WTC11 (cell line): ENCODE measurements at regions not wholly inside any gene's neighbourhood (a gene's known extent, or its start where the extent isn't known, plus 50 kb on each side); places are given as distances from the start of the nearest gene placed in this dataset.

ENCODE experiments used
- ATAC-seq: fragments of 200-7000 bp; cut with Tn5 transposase; 2 replicates; pipeline ENCODE4 v1.10.0; 2021; ENCODE audit warnings: mild to moderate bottlenecking, moderate library complexity
- CTCF ChIA-PET: fragments of 300-600 bp; sonication (Branson Sonifier 250); formaldehyde crosslinking; loops from one replicate; lab custom pipeline; 2021; ENCODE audit warnings: antibody characterized with exemption; lab: Charles Lee
- POLR2A ChIA-PET: fragments of 350-600 bp; sonication (Branson Sonifier 250); formaldehyde crosslinking; loops from one replicate; lab custom pipeline; 2021; ENCODE audit warnings: antibody characterized with exemption; lab: Charles Lee
- DNase-seq: peaks from one replicate; pipeline ENCODE4 v3.0.0; 2021; ENCODE audit warnings: low spot score
- H3K27ac Mint-ChIP-seq: 2 replicates; pipeline ENCODE4 v1.8.0; 2021; ENCODE audit warnings: mixed read lengths
- H3K27me3 Mint-ChIP-seq: 2 replicates; pipeline ENCODE4 v1.8.0; 2021; ENCODE audit warnings: low read depth, mild to moderate bottlenecking, moderate library complexity, mixed read lengths
- H3K36me3 Mint-ChIP-seq: 2 replicates; pipeline ENCODE4 v1.8.0; 2021; ENCODE audit warnings: mixed read lengths
- H3K4me1 Mint-ChIP-seq: 2 replicates; pipeline ENCODE4 v1.8.0; 2022; ENCODE audit warnings: mixed read lengths
- H3K4me3 Mint-ChIP-seq: 2 replicates; pipeline ENCODE4 v1.8.0; 2021; ENCODE audit warnings: mild to moderate bottlenecking, moderate library complexity, mixed read lengths
- H3K9me3 Mint-ChIP-seq: 2 replicates; pipeline ENCODE4 v1.8.0; 2021; ENCODE audit warnings: mixed read lengths
- AR ChIP-seq: fragments of 250-450 bp; sonication (Bioruptor Pico); IDR thresholded peaks from 2 replicates; pipeline ENCODE4 v1.9.0; 2021; ENCODE audit warnings: mild to moderate bottlenecking
- ARID4B ChIP-seq: sonication (generic); formaldehyde crosslinking; IDR thresholded peaks from 2 replicates; pipeline ENCODE4 v1.8.0; 2023; ENCODE audit warnings: missing genetic modification reagents, mild to moderate bottlenecking, borderline replicate concordance
- E2F1 ChIP-seq: sonication (generic); formaldehyde crosslinking; IDR thresholded peaks from 2 replicates; pipeline ENCODE4 v1.8.0; 2022; ENCODE audit warnings: mild to moderate bottlenecking, missing genetic modification reagents
- FOXJ3 ChIP-seq: sonication (generic); formaldehyde crosslinking; IDR thresholded peaks from 2 replicates; pipeline ENCODE4 v1.9.0; 2021; ENCODE audit warnings: missing genetic modification reagents, mild to moderate bottlenecking, borderline replicate concordance
- FOXP1 ChIP-seq: sonication (generic); formaldehyde crosslinking; IDR thresholded peaks from 2 replicates; pipeline ENCODE4 v1.8.0; 2022; ENCODE audit warnings: missing genetic modification reagents, mild to moderate bottlenecking, moderate library complexity, borderline replicate concordance
- GRHL2 ChIP-seq: fragments of 250-450 bp; sonication (Bioruptor Pico); IDR thresholded peaks from 2 replicates; pipeline ENCODE4 v1.8.0; 2022; ENCODE audit warnings: mild to moderate bottlenecking, moderate library complexity; ENCODE audit not compliant: insufficient replicate concordance, severe bottlenecking
- NFATC4 ChIP-seq: fragments of 250-450 bp; sonication (Bioruptor Pico); IDR thresholded peaks from 2 replicates; pipeline ENCODE4 v1.9.0; 2021; ENCODE audit warnings: mild to moderate bottlenecking
- SMAD3 ChIP-seq: sonication (generic); formaldehyde crosslinking; IDR thresholded peaks from 2 replicates; pipeline ENCODE4 v1.8.0; 2022; ENCODE audit warnings: missing genetic modification reagents, mild to moderate bottlenecking, borderline replicate concordance
- TEAD1 ChIP-seq: sonication (generic); formaldehyde crosslinking; IDR thresholded peaks from 2 replicates; pipeline ENCODE4 v1.8.0; 2022; ENCODE audit warnings: mild to moderate bottlenecking, missing genetic modification reagents
- USF2 ChIP-seq: sonication (generic); formaldehyde crosslinking; IDR thresholded peaks from 2 replicates; pipeline ENCODE4 v1.8.1; 2023; ENCODE audit warnings: mild to moderate bottlenecking, missing genetic modification reagents, moderate library complexity
- ZNF121 ChIP-seq: sonication (generic); formaldehyde crosslinking; IDR thresholded peaks from 2 replicates; pipeline ENCODE4 v1.8.0; 2023; ENCODE audit warnings: missing genetic modification reagents
- TF ChIP-seq, protein P1 (sequence below): sonication (generic); formaldehyde crosslinking; IDR thresholded peaks from 2 replicates; pipeline ENCODE4 v1.8.0; 2022; ENCODE audit warnings: mild to moderate bottlenecking, missing genetic modification reagents
- TF ChIP-seq, protein P2 (sequence below): sonication (generic); formaldehyde crosslinking; IDR thresholded peaks from 2 replicates; pipeline ENCODE4 v1.8.1; 2023; ENCODE audit warnings: mild to moderate bottlenecking, missing genetic modification reagents, borderline replicate concordance
- TF ChIP-seq, protein P3 (sequence below): fragments of 250-450 bp; sonication (Bioruptor Pico); IDR thresholded peaks from 2 replicates; pipeline ENCODE4 v1.9.0; 2021; ENCODE audit warnings: mild to moderate bottlenecking, borderline replicate concordance

DNA sequence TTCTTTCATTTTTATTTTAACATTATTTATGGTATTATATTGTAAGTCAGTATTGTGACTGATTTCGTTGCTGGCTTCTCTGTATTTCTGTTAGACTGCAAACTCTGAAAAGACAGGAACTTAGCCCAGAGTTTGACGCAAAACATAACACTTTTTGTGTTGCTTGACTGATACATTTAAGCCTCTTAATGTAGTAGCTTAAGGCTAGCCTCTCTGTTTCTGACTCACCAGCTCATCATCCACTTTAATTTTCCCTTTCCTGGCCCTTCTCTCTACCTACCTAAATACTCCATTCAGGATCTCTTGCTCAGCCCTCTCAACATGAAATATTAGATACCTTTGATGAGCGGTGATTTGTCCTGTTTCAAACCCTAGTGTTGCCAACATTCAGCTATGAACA is 420.6 kb downstream of the LRFN5 start:
- ChIA-PET CTCF (no interaction called here), POLR2A (no interaction called here)
- H3K27ac Mint-ChIP-seq = no peak overlapping the region
- no peak overlapping the region for H3K4me3 Mint-ChIP-seq
- no peaks in the 10 kb centered on the region for H3K27me3 Mint-ChIP-seq
- TF ChIP-seq AR (no peak), ZNF121 (CRISPR knock-in tag) (no peak)
- TF ChIP-seq, protein P1, sequence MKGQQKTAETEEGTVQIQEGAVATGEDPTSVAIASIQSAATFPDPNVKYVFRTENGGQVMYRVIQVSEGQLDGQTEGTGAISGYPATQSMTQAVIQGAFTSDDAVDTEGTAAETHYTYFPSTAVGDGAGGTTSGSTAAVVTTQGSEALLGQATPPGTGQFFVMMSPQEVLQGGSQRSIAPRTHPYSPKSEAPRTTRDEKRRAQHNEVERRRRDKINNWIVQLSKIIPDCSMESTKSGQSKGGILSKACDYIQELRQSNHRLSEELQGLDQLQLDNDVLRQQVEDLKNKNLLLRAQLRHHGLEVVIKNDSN (CRISPR knock-in tag) = no peak
- H3K9me3 Mint-ChIP-seq = 0 out of 2 replicates have a peak, but pooled peaks cover 5% of the 10 kb centered on the region
- H3K4me1 Mint-ChIP-seq = 0 out of 2 replicates have a peak, but pooled peaks cover 3% of the 10 kb centered on the region
- DNase-seq = no peak
- H3K36me3 Mint-ChIP-seq = no peaks in the 10 kb centered on the region
- ATAC-seq = no peak

- Mint-ChIP-seq H3K36me3 (no peaks in the 10 kb centered on the region), H3K9me3 (0 out of 2 replicates have a peak, but pooled peaks cover 5% of the 10 kb centered on the region), H3K4me1 (0 out of 2 replicates have a peak, but pooled peaks cover 3% of the 10 kb centered on the region), H3K4me3 (no peak overlapping the region), H3K27me3 (no peaks in the 10 kb centered on the region), H3K27ac (no peak overlapping the region)
- CTCF ChIA-PET = no interaction called here
- POLR2A ChIA-PET = no interaction called here
- DNase-seq = no peak
- no peak for ATAC-seq
- TF ChIP-seq FOXP1 (CRISPR knock-in tag) = no peak
- no peak for TF ChIP-seq ARID4B (CRISPR knock-in tag)
- no peak for TF ChIP-seq NFATC4 (CRISPR knock-in tag)
- no peak for TF ChIP-seq FOXJ3 (CRISPR knock-in tag)
- no peak for TF ChIP-seq USF2
- no peak for TF ChIP-seq TEAD1 (CRISPR knock-in tag)
- TF ChIP-seq, protein P2, sequence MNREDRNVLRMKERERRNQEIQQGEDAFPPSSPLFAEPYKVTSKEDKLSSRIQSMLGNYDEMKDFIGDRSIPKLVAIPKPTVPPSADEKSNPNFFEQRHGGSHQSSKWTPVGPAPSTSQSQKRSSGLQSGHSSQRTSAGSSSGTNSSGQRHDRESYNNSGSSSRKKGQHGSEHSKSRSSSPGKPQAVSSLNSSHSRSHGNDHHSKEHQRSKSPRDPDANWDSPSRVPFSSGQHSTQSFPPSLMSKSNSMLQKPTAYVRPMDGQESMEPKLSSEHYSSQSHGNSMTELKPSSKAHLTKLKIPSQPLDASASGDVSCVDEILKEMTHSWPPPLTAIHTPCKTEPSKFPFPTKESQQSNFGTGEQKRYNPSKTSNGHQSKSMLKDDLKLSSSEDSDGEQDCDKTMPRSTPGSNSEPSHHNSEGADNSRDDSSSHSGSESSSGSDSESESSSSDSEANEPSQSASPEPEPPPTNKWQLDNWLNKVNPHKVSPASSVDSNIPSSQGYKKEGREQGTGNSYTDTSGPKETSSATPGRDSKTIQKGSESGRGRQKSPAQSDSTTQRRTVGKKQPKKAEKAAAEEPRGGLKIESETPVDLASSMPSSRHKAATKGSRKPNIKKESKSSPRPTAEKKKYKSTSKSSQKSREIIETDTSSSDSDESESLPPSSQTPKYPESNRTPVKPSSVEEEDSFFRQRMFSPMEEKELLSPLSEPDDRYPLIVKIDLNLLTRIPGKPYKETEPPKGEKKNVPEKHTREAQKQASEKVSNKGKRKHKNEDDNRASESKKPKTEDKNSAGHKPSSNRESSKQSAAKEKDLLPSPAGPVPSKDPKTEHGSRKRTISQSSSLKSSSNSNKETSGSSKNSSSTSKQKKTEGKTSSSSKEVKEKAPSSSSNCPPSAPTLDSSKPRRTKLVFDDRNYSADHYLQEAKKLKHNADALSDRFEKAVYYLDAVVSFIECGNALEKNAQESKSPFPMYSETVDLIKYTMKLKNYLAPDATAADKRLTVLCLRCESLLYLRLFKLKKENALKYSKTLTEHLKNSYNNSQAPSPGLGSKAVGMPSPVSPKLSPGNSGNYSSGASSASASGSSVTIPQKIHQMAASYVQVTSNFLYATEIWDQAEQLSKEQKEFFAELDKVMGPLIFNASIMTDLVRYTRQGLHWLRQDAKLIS (CRISPR knock-in tag) = no peak
- TF ChIP-seq, protein P3, sequence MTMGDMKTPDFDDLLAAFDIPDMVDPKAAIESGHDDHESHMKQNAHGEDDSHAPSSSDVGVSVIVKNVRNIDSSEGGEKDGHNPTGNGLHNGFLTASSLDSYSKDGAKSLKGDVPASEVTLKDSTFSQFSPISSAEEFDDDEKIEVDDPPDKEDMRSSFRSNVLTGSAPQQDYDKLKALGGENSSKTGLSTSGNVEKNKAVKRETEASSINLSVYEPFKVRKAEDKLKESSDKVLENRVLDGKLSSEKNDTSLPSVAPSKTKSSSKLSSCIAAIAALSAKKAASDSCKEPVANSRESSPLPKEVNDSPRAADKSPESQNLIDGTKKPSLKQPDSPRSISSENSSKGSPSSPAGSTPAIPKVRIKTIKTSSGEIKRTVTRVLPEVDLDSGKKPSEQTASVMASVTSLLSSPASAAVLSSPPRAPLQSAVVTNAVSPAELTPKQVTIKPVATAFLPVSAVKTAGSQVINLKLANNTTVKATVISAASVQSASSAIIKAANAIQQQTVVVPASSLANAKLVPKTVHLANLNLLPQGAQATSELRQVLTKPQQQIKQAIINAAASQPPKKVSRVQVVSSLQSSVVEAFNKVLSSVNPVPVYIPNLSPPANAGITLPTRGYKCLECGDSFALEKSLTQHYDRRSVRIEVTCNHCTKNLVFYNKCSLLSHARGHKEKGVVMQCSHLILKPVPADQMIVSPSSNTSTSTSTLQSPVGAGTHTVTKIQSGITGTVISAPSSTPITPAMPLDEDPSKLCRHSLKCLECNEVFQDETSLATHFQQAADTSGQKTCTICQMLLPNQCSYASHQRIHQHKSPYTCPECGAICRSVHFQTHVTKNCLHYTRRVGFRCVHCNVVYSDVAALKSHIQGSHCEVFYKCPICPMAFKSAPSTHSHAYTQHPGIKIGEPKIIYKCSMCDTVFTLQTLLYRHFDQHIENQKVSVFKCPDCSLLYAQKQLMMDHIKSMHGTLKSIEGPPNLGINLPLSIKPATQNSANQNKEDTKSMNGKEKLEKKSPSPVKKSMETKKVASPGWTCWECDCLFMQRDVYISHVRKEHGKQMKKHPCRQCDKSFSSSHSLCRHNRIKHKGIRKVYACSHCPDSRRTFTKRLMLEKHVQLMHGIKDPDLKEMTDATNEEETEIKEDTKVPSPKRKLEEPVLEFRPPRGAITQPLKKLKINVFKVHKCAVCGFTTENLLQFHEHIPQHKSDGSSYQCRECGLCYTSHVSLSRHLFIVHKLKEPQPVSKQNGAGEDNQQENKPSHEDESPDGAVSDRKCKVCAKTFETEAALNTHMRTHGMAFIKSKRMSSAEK (CRISPR knock-in tag) = no peak
- no peak for TF ChIP-seq E2F1
- TF ChIP-seq SMAD3 (CRISPR knock-in tag) = no peak
- no peak for TF ChIP-seq GRHL2 (CRISPR knock-in tag)
- TF ChIP-seq, protein P1 (CRISPR knock-in tag) = no peak
Measured at GRCh38 chr14:42023452-42023851, 416.8 kb downstream of the LRFN5 start.
